ENCODE measurements at regions not wholly inside any gene's neighbourhood (a gene's known extent, or its start where the extent isn't known, plus 50 kb on each side); places are given as distances from the start of the nearest gene placed in this dataset.

DNA sequence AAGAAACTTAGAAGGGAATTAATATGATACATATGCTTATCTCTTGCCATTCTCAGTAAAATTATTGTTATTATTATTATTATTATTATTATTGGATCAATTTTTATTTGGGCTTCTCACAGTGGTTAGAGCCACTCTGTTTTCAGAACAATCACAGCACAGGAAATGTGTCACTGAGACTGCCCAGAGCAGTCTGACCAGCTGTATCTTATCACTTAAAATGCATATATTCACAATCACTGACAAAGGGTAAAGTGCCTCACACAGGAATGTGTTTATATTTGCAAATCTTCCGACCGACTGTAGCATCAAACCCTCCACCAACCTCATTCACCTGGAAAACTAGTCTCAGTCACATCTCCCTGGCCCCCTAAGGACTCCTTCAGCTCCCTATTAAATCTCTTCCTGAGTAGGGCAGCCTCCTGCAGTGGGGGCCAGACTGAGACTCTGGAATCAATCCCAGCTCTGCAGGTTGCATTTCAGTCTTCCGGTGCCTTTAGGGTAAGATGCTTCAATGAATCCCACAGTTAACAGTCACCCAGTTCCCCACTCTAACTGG, 738.3 kb upstream of the SLITRK5 start:
- Histone ChIP-seq H3K4me1 (ENCODE audit: insufficient read depth) (no peaks in the 10 kb centered on the region), H3K36me3 (no peaks in the 10 kb centered on the region), H3K27me3 (no peaks in the 10 kb centered on the region), H3K9me3 (no peaks in the 10 kb centered on the region), H3K4me3 (no peak overlapping the region), H3K27ac (no peak overlapping the region)
- intact Hi-C loops (cut with DNase I), result no loop called here
- TF ChIP-seq, protein P1, sequence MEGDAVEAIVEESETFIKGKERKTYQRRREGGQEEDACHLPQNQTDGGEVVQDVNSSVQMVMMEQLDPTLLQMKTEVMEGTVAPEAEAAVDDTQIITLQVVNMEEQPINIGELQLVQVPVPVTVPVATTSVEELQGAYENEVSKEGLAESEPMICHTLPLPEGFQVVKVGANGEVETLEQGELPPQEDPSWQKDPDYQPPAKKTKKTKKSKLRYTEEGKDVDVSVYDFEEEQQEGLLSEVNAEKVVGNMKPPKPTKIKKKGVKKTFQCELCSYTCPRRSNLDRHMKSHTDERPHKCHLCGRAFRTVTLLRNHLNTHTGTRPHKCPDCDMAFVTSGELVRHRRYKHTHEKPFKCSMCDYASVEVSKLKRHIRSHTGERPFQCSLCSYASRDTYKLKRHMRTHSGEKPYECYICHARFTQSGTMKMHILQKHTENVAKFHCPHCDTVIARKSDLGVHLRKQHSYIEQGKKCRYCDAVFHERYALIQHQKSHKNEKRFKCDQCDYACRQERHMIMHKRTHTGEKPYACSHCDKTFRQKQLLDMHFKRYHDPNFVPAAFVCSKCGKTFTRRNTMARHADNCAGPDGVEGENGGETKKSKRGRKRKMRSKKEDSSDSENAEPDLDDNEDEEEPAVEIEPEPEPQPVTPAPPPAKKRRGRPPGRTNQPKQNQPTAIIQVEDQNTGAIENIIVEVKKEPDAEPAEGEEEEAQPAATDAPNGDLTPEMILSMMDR (IDR thresholded peaks at IDR 0.05), result no peak
- DNase-seq, result no peak
- whole genome bisulfite sequencing, 3 donors, result 12 to 22% (median 13%) methylated on average over 3 of the region's 3 CpGs

DNA sequence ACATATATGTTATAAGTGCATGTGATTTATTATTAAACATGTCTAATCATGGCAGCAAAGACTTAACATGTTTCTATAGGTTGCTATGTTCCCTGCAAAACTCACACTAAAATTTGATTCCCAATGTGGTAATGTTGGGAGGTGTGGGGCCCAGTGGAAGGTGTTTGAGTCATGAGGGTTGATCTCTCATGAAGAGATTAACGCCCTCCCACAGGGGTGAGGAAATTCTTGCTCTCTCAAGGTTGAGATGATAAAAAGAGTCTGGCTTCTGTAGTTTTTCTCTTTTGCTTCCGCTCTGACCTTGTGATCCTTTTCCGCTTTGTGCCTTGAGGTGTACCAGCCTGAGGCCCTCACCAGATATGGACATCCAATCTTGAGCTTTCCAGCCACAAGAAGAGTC, 737.5 kb upstream of the SLITRK5 start:
- H3K27me3 ChIP-seq, result no peaks in the 10 kb centered on the region
- H3K4me3 ChIP-seq, result no peak overlapping the region
- no peaks in the 10 kb centered on the region for H3K4me1 ChIP-seq (ENCODE audit: insufficient read depth)
- TF ChIP-seq EP300 (IDR thresholded peaks at IDR 0.05), result no peak
- no peak for TF ChIP-seq POLR2A (IDR thresholded peaks at IDR 0.05)
- TF ChIP-seq, protein P1 (IDR thresholded peaks at IDR 0.05), result no peak
- H3K9me3 ChIP-seq, result no peaks in the 10 kb centered on the region
- no peaks in the 10 kb centered on the region for H3K36me3 ChIP-seq
- WGBS, 3 donors, result 71 to 76% (median 72%) methylated on average over 3 of the region's 3 CpGs
- intact Hi-C loops (cut with DNase I), result no loop called here
- no peak overlapping the region for H3K27ac ChIP-seq
- DNase-seq, result no peak

DNA sequence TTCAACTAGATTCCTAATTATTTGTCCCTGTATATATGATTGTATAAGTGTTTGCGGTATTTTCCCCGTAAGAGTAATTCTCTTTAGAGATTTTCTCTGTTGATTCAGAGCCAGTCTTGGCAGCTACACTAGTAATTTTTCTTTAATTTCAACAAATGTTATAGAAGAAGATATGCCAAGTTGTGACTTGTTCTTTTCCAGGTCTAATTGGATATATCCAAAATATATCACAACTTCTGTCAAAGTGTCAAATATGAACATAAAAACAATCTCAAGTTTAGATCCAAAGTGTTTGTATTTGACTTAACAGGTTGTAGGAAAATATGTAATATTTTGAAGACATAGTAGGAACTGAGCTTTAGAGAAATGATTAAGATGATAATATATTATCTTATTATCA, 733.9 kb upstream of the SLITRK5 start:
- H3K4me3 ChIP-seq, result no peak overlapping the region
- no peaks in the 10 kb centered on the region for H3K36me3 ChIP-seq
- intact Hi-C loops (cut with DNase I), result no loop called here
- DNase-seq, result no peak
- H3K27me3 ChIP-seq, result no peaks in the 10 kb centered on the region
- H3K4me1 ChIP-seq (ENCODE audit: insufficient read depth), result no peaks in the 10 kb centered on the region
- 90 to 93% (median 91%) methylated on average over 2 of the region's 2 CpGs for WGBS, 3 donors
- no peak overlapping the region for H3K27ac ChIP-seq
- TF ChIP-seq POLR2A (IDR thresholded peaks at IDR 0.05), result no peak
- TF ChIP-seq EP300 (IDR thresholded peaks at IDR 0.05), result no peak
- TF ChIP-seq, protein P1 (IDR thresholded peaks at IDR 0.05), result no peak
- no peaks in the 10 kb centered on the region for H3K9me3 ChIP-seq

DNA sequence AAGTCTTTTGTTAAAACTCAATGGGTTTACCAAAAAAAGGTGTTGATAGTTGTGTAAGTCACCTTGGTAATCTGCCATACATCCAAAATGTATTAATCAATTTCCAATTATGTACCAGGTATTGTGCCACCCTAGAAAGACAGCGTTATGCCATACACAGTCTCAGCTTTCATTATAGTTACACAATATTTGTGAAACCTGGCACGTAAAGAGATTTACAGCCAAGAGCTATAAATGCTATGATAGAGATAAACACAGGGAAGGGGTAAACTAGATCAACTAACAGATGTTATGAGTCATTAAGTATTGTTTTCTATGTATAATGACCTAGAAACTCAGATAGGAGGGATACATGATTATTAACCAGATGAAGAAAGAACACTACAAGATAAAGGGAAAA, 725.6 kb upstream of the SLITRK5 start:
- intact Hi-C loops (cut with DNase I), result no loop called here
- no peaks in the 10 kb centered on the region for H3K27me3 ChIP-seq
- H3K36me3 ChIP-seq, result no peaks in the 10 kb centered on the region
- DNase-seq, result no peak
- H3K4me1 ChIP-seq (ENCODE audit: insufficient read depth), result no peaks in the 10 kb centered on the region
- H3K9me3 ChIP-seq, result no peaks in the 10 kb centered on the region
- 85 to 96% (median 89%) methylated on average over 2 of the region's 2 CpGs for WGBS, 3 donors
- TF ChIP-seq EP300 (IDR thresholded peaks at IDR 0.05) (no peak), POLR2A (IDR thresholded peaks at IDR 0.05) (no peak)
- TF ChIP-seq, protein P1 (IDR thresholded peaks at IDR 0.05), result no peak
- no peak overlapping the region for H3K27ac ChIP-seq
- no peak overlapping the region for H3K4me3 ChIP-seq

Data from ovary (tissue), 7 donors.